ENCODE measurements at regions not wholly inside any gene's neighbourhood (a gene's known extent, or its start where the extent isn't known, plus 50 kb on each side); places are given as distances from the start of the nearest gene placed in this dataset.

- TF ChIP-seq, protein P1, sequence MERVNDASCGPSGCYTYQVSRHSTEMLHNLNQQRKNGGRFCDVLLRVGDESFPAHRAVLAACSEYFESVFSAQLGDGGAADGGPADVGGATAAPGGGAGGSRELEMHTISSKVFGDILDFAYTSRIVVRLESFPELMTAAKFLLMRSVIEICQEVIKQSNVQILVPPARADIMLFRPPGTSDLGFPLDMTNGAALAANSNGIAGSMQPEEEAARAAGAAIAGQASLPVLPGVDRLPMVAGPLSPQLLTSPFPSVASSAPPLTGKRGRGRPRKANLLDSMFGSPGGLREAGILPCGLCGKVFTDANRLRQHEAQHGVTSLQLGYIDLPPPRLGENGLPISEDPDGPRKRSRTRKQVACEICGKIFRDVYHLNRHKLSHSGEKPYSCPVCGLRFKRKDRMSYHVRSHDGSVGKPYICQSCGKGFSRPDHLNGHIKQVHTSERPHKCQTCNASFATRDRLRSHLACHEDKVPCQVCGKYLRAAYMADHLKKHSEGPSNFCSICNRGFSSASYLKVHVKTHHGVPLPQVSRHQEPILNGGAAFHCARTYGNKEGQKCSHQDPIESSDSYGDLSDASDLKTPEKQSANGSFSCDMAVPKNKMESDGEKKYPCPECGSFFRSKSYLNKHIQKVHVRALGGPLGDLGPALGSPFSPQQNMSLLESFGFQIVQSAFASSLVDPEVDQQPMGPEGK (CRISPR knock-in tag; IDR thresholded peaks at IDR 0.05; ENCODE audit: borderline replicate concordance): no peak
- TF ChIP-seq CSDC2 (CRISPR knock-in tag; IDR thresholded peaks at IDR 0.05) (no peak), SNAI2 (CRISPR knock-in tag; IDR thresholded peaks at IDR 0.05) (no peak), ZNF70 (CRISPR knock-in tag; IDR thresholded peaks at IDR 0.05) (no peak), ZFP30 (CRISPR knock-in tag; IDR thresholded peaks at IDR 0.05) (no peak)
- TF ChIP-seq, protein P2, sequence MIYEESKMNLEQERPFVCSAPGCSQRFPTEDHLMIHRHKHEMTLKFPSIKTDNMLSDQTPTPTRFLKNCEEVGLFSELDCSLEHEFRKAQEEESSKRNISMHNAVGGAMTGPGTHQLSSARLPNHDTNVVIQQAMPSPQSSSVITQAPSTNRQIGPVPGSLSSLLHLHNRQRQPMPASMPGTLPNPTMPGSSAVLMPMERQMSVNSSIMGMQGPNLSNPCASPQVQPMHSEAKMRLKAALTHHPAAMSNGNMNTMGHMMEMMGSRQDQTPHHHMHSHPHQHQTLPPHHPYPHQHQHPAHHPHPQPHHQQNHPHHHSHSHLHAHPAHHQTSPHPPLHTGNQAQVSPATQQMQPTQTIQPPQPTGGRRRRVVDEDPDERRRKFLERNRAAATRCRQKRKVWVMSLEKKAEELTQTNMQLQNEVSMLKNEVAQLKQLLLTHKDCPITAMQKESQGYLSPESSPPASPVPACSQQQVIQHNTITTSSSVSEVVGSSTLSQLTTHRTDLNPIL (CRISPR knock-in tag; IDR thresholded peaks at IDR 0.05; ENCODE audit: low read depth): no peak
Observed at GRCh38 chr3:171932153-171932611, 89.0 kb downstream of the TMEM212 start (continued).

- TF ChIP-seq ZNF565 (CRISPR knock-in tag; conservative IDR thresholded peaks at IDR 0.05; ENCODE audit: low read depth) (no peak), RARB (CRISPR knock-in tag; IDR thresholded peaks at IDR 0.05) (no peak), ARNTL (CRISPR knock-in tag; IDR thresholded peaks at IDR 0.05; ENCODE audit: borderline replicate concordance, low read depth) (no peak), OSR1 (CRISPR knock-in tag; IDR thresholded peaks at IDR 0.05) (no peak), CSDC2 (CRISPR knock-in tag; IDR thresholded peaks at IDR 0.05) (no peak), ZNF8 (CRISPR knock-in tag; IDR thresholded peaks at IDR 0.05) (no peak), GLIS3 (CRISPR knock-in tag; IDR thresholded peaks at IDR 0.05) (no peak), ZC3H10 (CRISPR knock-in tag; IDR thresholded peaks at IDR 0.05) (no peak), TCF4 (CRISPR knock-in tag; IDR thresholded peaks at IDR 0.05; ENCODE audit: borderline replicate concordance) (no peak), ZFP30 (CRISPR knock-in tag; IDR thresholded peaks at IDR 0.05) (no peak)
- ATAC-seq: no peak
Observed at GRCh38 chr3:171933441-171933840, 90.3 kb downstream of the TMEM212 start.

DNA sequence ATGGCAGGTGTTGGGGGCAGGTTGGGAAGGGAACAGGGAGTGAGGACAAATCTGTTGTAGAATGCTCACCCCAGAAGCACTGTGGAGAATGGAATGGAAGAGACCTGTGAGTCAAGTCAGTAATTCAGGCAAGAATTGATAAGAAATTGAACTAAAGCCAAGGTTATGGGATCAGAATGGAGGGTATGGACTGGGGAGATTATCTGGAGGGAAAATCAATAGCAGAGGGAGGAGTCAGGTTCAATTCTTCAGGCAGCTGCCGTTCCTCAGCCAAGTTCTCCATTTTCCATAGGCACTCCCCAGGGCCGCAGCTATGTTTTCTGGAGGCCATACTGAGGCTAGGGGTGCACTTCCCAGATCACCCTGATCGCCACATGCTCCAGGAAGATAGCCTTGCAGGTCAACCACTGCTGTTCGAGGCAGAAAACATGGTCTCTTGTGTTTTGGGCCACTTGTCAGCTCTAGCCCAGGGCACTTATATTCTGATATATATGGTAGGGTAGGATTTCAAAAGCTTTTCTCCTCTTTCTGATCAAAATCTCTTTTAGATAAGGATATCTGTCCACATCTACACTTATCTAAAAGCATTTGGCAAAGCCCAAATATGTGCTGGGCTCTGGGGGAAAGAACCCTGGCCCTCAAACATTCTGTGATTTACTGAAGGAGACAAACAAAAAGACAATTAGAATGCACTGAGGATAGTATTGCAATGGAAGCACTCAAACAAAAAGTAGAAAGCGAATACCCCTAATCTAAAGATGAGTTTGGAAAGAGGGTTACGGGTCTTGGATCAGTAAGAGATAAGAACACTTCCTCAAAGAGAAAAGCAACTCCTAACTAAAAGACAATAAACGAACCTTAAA is 92.3 kb downstream of the TMEM212 start:
- TF ChIP-seq ISL1 (CRISPR knock-in tag; IDR thresholded peaks at IDR 0.05) (no peak), ARNTL (CRISPR knock-in tag; IDR thresholded peaks at IDR 0.05; ENCODE audit: borderline replicate concordance, low read depth) (no peak), ESRRG (CRISPR knock-in tag; IDR thresholded peaks at IDR 0.05) (no peak)
- TF ChIP-seq, protein P1 (CRISPR knock-in tag; IDR thresholded peaks at IDR 0.05; ENCODE audit: borderline replicate concordance): no peak
- TF ChIP-seq, protein P2 (CRISPR knock-in tag; IDR thresholded peaks at IDR 0.05; ENCODE audit: low read depth): no peak

DNA sequence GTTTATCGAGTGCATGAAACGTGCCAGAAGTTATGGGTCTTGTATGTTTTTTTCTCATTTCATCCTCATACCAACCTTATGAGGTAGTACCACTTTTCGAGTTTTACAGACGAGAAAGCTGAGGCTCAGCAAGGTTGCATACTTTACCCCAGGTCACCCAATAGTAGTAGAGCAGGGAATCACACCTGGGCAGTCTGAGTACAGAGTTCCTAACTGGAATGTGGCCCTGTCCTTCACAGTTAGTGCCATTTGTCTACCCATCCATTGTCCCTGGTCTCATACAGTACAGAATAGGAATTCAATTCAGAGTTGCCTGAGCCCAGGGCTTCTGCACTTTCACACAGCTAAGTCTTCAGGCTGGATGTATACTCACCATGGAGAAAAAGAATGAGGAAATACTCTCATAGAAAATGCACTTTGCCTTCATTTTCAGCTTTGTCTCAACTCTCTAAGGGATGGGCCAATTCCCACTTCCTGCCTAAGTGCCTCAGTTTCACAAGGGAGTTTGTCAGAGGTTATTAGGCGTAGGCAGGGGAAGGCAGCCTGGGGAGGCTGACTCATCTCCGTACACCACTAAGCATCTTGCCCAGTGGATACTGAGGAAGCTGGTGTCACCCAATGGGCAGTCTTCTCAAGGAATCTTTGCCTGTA is 93.2 kb downstream of the TMEM212 start:
- no peak for TF ChIP-seq OSR1 (CRISPR knock-in tag; IDR thresholded peaks at IDR 0.05)
- no peak for TF ChIP-seq SNAI2 (CRISPR knock-in tag; IDR thresholded peaks at IDR 0.05)
- no peak for TF ChIP-seq TSHZ2 (CRISPR knock-in tag; IDR thresholded peaks at IDR 0.05)
- TF ChIP-seq TOX (CRISPR knock-in tag; IDR thresholded peaks at IDR 0.05; ENCODE audit: borderline replicate concordance): no peak
- no peak for TF ChIP-seq ZFP3 (CRISPR knock-in tag; IDR thresholded peaks at IDR 0.05)
- TF ChIP-seq, protein P1 (CRISPR knock-in tag; IDR thresholded peaks at IDR 0.05; ENCODE audit: borderline replicate concordance): no peak
- TF ChIP-seq ZNF565 (CRISPR knock-in tag; conservative IDR thresholded peaks at IDR 0.05; ENCODE audit: low read depth): no peak
- TF ChIP-seq, protein P3, sequence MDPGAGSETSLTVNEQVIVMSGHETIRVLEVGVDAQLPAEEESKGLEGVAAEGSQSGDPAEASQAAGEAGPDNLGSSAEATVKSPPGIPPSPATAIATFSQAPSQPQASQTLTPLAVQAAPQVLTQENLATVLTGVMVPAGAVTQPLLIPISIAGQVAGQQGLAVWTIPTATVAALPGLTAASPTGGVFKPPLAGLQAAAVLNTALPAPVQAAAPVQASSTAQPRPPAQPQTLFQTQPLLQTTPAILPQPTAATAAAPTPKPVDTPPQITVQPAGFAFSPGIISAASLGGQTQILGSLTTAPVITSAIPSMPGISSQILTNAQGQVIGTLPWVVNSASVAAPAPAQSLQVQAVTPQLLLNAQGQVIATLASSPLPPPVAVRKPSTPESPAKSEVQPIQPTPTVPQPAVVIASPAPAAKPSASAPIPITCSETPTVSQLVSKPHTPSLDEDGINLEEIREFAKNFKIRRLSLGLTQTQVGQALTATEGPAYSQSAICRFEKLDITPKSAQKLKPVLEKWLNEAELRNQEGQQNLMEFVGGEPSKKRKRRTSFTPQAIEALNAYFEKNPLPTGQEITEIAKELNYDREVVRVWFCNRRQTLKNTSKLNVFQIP (CRISPR knock-in tag; IDR thresholded peaks at IDR 0.05; ENCODE audit: borderline replicate concordance, low read depth): no peak
- ATAC-seq: no peak

More for the DNA sequence above, 92.3 kb downstream of the TMEM212 start:
- no peak for ATAC-seq
